HK-2 (cell line): ENCODE measurements at regions not wholly inside any gene's neighbourhood (a gene's known extent, or its start where the extent isn't known, plus 50 kb on each side); places are given as distances from the start of the nearest gene placed in this dataset.
A peak's percentile ranks its signal among the peaks of the same experiment; 100 is the strongest.

Source experiments
- DNase-seq: peaks from one replicate; pipeline ENCODE4 v3.0.0-alpha.2; 2018; ENCODE audit not compliant: unreplicated experiment

- DNase-seq, result peak; percentile 80
These were observed 96.2 kb upstream of the ARAP3 start for GRCh38 chr5:141778206-141778605.

- DNase-seq, result no peak
These were observed 95.7 kb upstream of the ARAP3 start for GRCh38 chr5:141777711-141778110.

- no peak for DNase-seq
These were observed 95.1 kb upstream of the ARAP3 start for GRCh38 chr5:141777130-141777529.

GRCh38 chr5:141773779-141774562, 91.9 kb upstream of the ARAP3 start:
- DNase-seq, result no peak

- DNase-seq, result no peak
These were observed 90.3 kb upstream of the ARAP3 start for GRCh38 chr5:141772281-141772680.

- no peak for DNase-seq
These were observed 89.5 kb upstream of the ARAP3 start for GRCh38 chr5:141771562-141771961.

- DNase-seq, result no peak
These were observed 89.0 kb upstream of the ARAP3 start for GRCh38 chr5:141771031-141771430.

GRCh38 chr5:141769671-141770070, 87.6 kb upstream of the ARAP3 start:
- no peak for DNase-seq

GRCh38 chr5:141767671-141768070, 85.6 kb upstream of the ARAP3 start:
- DNase-seq, result no peak

GRCh38 chr5:141765896-141766551, 84.0 kb upstream of the ARAP3 start:
- no peak for DNase-seq

GRCh38 chr5:141763541-141763940, 81.5 kb upstream of the ARAP3 start:
- DNase-seq, result no peak

- DNase-seq, result no peak
These were observed 80.8 kb upstream of the ARAP3 start for GRCh38 chr5:141762790-141763368.

GRCh38 chr5:141762316-141762715, 80.3 kb upstream of the ARAP3 start:
- DNase-seq, result no peak

- no peak for DNase-seq
These were observed 78.7 kb upstream of the ARAP3 start for GRCh38 chr5:141760753-141761152.

- no peak for DNase-seq
These were observed 78.2 kb upstream of the ARAP3 start for GRCh38 chr5:141760193-141760592.

- no peak for DNase-seq
These were observed 76.4 kb upstream of the ARAP3 start for GRCh38 chr5:141758310-141758998.

GRCh38 chr5:141757402-141757801, 75.4 kb upstream of the ARAP3 start:
- DNase-seq, result peak; percentile 13

GRCh38 chr5:141756196-141756595, 74.2 kb upstream of the ARAP3 start:
- DNase-seq, result no peak

- DNase-seq, result no peak
These were observed 72.1 kb upstream of the ARAP3 start for GRCh38 chr5:141753971-141754713.

GRCh38 chr5:141753143-141753970, 71.3 kb upstream of the ARAP3 start:
- DNase-seq, result no peak
